ENCODE measurements at regions not wholly inside any gene's neighbourhood (a gene's known extent, or its start where the extent isn't known, plus 50 kb on each side); places are given as distances from the start of the nearest gene placed in this dataset.
"Not testable (repeated sequence)": the region's sequence is repeated elsewhere in the genome, so short reads cannot be mapped to it uniquely, and the experiment has no call there.

DNA sequence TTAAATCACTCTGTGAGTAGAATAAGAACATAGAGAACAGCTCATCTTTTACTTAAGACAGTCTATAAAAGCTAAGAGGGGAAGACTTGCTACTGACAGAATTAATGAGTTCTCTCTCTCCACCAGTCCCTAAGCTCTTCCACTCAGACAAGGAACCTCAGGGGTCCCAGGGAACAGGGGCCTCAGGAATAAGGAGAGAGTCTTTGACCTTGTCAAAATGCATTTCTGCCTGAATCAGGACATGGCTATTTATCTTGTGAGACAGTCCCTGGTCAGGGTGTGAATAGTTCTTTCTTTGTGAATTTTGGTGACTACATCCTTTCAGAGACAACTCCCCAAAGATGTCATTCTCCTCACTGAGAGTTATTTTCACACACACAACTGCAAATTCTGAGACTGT, 218.7 kb upstream of the HS3ST1 start (continued):
- no peak for TF ChIP-seq ZNF317 (CRISPR knock-in tag; IDR thresholded peaks at IDR 0.05; ENCODE audit: borderline replicate concordance, low read depth)

DNA sequence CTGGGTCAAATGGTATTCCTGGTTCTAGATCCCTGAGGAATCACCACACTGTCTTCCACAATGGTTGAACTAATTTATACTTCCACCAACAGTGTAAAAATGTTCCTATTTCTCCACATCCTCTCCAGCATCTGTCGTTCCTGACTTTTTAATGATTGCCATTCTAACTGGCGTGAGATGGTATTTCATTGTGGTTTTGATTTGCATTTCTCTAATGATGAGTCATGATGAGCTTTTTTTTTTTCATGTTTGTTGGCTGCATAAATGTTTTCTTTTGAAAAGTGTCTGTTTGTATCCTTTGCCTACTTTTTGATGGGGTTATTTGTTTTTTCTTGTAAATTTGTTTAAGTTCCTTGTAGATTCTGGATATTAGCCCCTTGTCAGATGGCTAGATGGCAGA, 214.4 kb upstream of the HS3ST1 start:
- Mint-ChIP-seq H3K4me1 (peaks cover 12% of the 10 kb centered on the region), H3K9me3 (peaks cover 74% of the 10 kb centered on the region), H3K36me3 (peaks cover 58% of the 10 kb centered on the region)
- CTCF ChIA-PET; H3K4me3 Mint-ChIP-seq; H3K27me3 Mint-ChIP-seq (ENCODE audit: low read depth); H3K27ac Mint-ChIP-seq; DNase-seq (ENCODE audit: low spot score); POLR2A ChIA-PET; ATAC-seq: not testable (repeated sequence)

DNA sequence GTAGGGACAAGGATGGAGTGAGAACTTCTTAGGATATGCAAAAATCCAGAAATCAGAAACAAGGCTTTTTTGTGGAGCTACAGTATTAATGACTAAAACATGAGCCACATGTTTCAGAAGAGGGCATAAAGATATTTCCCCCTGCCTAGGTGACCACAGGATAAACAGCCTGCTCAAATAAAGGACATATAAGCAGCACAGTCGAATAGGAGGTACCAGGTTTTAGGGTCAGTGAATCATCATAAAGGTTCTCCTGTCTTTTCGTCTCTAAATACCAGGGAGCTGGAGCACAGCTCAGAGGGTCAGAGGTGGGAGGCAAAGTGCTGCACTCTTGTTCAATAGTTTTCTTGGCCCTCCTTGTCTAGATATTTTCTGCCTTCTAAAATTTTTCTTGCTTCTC, 211.9 kb upstream of the HS3ST1 start:
- Mint-ChIP-seq H3K36me3 (peaks cover 65% of the 10 kb centered on the region), H3K4me1 (peaks cover 12% of the 10 kb centered on the region), H3K27ac (no peak overlapping the region), H3K9me3 (peaks cover 78% of the 10 kb centered on the region), H3K4me3 (no peak overlapping the region), H3K27me3 (ENCODE audit: low read depth) (no peaks in the 10 kb centered on the region; the same call in 1 of the 2 replicates)
- ATAC-seq (no peak), DNase-seq (ENCODE audit: low spot score) (no peak)
- ChIA-PET CTCF (no interaction called here), POLR2A (no interaction called here)
- TF ChIP-seq MYBL2 (CRISPR knock-in tag; IDR thresholded peaks at IDR 0.05): no peak
- TF ChIP-seq ZNF263 (CRISPR knock-in tag; IDR thresholded peaks at IDR 0.05; ENCODE audit: low read depth): no peak
- TF ChIP-seq HMGA2 (CRISPR knock-in tag; IDR thresholded peaks at IDR 0.05): no peak
- TF ChIP-seq, protein P1, sequence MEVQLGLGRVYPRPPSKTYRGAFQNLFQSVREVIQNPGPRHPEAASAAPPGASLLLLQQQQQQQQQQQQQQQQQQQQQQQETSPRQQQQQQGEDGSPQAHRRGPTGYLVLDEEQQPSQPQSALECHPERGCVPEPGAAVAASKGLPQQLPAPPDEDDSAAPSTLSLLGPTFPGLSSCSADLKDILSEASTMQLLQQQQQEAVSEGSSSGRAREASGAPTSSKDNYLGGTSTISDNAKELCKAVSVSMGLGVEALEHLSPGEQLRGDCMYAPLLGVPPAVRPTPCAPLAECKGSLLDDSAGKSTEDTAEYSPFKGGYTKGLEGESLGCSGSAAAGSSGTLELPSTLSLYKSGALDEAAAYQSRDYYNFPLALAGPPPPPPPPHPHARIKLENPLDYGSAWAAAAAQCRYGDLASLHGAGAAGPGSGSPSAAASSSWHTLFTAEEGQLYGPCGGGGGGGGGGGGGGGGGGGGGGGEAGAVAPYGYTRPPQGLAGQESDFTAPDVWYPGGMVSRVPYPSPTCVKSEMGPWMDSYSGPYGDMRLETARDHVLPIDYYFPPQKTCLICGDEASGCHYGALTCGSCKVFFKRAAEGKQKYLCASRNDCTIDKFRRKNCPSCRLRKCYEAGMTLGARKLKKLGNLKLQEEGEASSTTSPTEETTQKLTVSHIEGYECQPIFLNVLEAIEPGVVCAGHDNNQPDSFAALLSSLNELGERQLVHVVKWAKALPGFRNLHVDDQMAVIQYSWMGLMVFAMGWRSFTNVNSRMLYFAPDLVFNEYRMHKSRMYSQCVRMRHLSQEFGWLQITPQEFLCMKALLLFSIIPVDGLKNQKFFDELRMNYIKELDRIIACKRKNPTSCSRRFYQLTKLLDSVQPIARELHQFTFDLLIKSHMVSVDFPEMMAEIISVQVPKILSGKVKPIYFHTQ (CRISPR knock-in tag; IDR thresholded peaks at IDR 0.05): no peak
- TF ChIP-seq, protein P2, sequence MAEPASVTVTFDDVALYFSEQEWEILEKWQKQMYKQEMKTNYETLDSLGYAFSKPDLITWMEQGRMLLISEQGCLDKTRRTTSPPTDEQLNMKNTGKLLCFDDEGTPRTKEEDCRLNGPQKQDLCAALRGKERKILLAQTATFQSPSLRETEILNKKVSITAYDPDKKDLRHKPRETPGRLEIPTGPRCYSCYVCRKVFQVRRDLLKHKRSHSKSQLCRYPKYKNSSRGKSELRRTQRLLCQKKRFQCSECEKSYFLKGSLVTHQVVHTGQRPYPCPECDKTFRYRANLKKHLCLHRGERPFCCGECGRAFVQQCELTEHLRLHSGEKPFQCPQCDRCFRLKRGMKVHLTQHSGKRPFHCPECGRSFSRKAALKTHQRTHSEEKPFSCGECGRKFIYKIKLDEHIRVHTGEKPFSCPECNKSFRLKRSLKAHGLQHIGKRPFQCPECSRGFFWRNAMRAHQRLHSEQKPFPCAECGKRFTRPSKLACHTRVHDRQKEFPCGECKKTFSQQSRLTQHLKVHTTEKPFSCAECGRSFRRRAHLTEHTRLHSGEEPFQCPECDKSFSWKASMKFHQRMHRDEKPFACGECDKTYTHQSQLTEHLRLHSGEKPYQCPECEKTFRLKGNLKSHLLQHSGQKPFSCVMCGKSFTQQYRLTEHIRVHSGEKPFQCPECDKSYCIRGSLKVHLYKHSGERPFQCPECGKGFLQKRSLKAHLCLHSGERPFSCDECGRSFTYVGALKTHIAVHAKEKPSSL (CRISPR knock-in tag; conservative IDR thresholded peaks at IDR 0.05): no peak
- no peak for TF ChIP-seq NFATC4 (CRISPR knock-in tag; IDR thresholded peaks at IDR 0.05)
- TF ChIP-seq FOXJ3 (CRISPR knock-in tag; IDR thresholded peaks at IDR 0.05; ENCODE audit: borderline replicate concordance): no peak
- TF ChIP-seq, protein P3, sequence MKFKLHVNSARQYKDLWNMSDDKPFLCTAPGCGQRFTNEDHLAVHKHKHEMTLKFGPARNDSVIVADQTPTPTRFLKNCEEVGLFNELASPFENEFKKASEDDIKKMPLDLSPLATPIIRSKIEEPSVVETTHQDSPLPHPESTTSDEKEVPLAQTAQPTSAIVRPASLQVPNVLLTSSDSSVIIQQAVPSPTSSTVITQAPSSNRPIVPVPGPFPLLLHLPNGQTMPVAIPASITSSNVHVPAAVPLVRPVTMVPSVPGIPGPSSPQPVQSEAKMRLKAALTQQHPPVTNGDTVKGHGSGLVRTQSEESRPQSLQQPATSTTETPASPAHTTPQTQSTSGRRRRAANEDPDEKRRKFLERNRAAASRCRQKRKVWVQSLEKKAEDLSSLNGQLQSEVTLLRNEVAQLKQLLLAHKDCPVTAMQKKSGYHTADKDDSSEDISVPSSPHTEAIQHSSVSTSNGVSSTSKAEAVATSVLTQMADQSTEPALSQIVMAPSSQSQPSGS (CRISPR knock-in tag; IDR thresholded peaks at IDR 0.05; ENCODE audit: borderline replicate concordance, low read depth): no peak
- TF ChIP-seq SMAD4 (CRISPR knock-in tag; IDR thresholded peaks at IDR 0.05): no peak
- TF ChIP-seq ZNF671 (CRISPR knock-in tag; IDR thresholded peaks at IDR 0.05): no peak
- TF ChIP-seq PRRX2 (CRISPR knock-in tag; IDR thresholded peaks at IDR 0.05): no peak
- no peak for TF ChIP-seq ZNF232 (CRISPR knock-in tag; IDR thresholded peaks at IDR 0.05)
- TF ChIP-seq ZNF317 (CRISPR knock-in tag; IDR thresholded peaks at IDR 0.05; ENCODE audit: borderline replicate concordance, low read depth): no peak
- TF ChIP-seq, protein P4, sequence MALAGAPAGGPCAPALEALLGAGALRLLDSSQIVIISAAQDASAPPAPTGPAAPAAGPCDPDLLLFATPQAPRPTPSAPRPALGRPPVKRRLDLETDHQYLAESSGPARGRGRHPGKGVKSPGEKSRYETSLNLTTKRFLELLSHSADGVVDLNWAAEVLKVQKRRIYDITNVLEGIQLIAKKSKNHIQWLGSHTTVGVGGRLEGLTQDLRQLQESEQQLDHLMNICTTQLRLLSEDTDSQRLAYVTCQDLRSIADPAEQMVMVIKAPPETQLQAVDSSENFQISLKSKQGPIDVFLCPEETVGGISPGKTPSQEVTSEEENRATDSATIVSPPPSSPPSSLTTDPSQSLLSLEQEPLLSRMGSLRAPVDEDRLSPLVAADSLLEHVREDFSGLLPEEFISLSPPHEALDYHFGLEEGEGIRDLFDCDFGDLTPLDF (CRISPR knock-in tag; IDR thresholded peaks at IDR 0.05): no peak

DNA sequence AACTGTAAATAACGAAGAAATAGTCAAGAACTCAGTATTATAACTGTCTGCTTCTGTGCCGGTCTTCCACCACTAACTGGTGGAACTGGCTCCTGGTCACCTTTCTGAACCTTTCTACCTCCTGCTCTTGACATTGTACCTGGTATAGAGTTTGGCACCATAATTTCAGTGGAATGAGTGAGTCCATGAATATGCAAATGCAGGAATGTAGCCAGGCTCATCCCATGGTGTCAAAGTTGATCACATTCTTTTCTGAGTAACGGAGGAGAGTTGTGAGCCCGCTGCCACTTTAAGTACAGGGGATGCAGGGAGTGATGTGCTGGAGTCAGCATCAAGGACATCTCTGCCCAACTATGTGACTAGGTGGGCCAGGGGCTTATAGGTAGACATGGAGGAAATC, 207.9 kb upstream of the HS3ST1 start:
- H3K4me3 Mint-ChIP-seq: no peak overlapping the region
- POLR2A ChIA-PET: no interaction called here
- peaks cover 8% of the 10 kb centered on the region for H3K4me1 Mint-ChIP-seq
- H3K36me3 Mint-ChIP-seq: peaks cover 67% of the 10 kb centered on the region
- ATAC-seq (no peak), DNase-seq (ENCODE audit: low spot score) (no peak)
- peaks cover 75% of the 10 kb centered on the region for H3K9me3 Mint-ChIP-seq
- H3K27me3 Mint-ChIP-seq (ENCODE audit: low read depth): peaks cover 3% of the 10 kb centered on the region
- no peak overlapping the region for H3K27ac Mint-ChIP-seq
- CTCF ChIA-PET: no interaction called here
- TF ChIP-seq SMAD4 (CRISPR knock-in tag; IDR thresholded peaks at IDR 0.05): no peak
- TF ChIP-seq HMGA2 (CRISPR knock-in tag; IDR thresholded peaks at IDR 0.05): no peak
- no peak for TF ChIP-seq JAZF1 (CRISPR knock-in tag; IDR thresholded peaks at IDR 0.05)
- TF ChIP-seq RORB (CRISPR knock-in tag; IDR thresholded peaks at IDR 0.05): no peak
- no peak for TF ChIP-seq TEAD1 (CRISPR knock-in tag; IDR thresholded peaks at IDR 0.05)
- TF ChIP-seq, protein P5, sequence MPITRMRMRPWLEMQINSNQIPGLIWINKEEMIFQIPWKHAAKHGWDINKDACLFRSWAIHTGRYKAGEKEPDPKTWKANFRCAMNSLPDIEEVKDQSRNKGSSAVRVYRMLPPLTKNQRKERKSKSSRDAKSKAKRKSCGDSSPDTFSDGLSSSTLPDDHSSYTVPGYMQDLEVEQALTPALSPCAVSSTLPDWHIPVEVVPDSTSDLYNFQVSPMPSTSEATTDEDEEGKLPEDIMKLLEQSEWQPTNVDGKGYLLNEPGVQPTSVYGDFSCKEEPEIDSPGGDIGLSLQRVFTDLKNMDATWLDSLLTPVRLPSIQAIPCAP (CRISPR knock-in tag; IDR thresholded peaks at IDR 0.05): no peak
- TF ChIP-seq, protein P6, sequence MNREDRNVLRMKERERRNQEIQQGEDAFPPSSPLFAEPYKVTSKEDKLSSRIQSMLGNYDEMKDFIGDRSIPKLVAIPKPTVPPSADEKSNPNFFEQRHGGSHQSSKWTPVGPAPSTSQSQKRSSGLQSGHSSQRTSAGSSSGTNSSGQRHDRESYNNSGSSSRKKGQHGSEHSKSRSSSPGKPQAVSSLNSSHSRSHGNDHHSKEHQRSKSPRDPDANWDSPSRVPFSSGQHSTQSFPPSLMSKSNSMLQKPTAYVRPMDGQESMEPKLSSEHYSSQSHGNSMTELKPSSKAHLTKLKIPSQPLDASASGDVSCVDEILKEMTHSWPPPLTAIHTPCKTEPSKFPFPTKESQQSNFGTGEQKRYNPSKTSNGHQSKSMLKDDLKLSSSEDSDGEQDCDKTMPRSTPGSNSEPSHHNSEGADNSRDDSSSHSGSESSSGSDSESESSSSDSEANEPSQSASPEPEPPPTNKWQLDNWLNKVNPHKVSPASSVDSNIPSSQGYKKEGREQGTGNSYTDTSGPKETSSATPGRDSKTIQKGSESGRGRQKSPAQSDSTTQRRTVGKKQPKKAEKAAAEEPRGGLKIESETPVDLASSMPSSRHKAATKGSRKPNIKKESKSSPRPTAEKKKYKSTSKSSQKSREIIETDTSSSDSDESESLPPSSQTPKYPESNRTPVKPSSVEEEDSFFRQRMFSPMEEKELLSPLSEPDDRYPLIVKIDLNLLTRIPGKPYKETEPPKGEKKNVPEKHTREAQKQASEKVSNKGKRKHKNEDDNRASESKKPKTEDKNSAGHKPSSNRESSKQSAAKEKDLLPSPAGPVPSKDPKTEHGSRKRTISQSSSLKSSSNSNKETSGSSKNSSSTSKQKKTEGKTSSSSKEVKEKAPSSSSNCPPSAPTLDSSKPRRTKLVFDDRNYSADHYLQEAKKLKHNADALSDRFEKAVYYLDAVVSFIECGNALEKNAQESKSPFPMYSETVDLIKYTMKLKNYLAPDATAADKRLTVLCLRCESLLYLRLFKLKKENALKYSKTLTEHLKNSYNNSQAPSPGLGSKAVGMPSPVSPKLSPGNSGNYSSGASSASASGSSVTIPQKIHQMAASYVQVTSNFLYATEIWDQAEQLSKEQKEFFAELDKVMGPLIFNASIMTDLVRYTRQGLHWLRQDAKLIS (CRISPR knock-in tag; IDR thresholded peaks at IDR 0.05; ENCODE audit: borderline replicate concordance): no peak
- TF ChIP-seq ZBTB21 (CRISPR knock-in tag; IDR thresholded peaks at IDR 0.05; ENCODE audit: borderline replicate concordance): no peak
